ENCODE measurements at regions not wholly inside any gene's neighbourhood (a gene's known extent, or its start where the extent isn't known, plus 50 kb on each side); places are given as distances from the start of the nearest gene placed in this dataset.

DNA sequence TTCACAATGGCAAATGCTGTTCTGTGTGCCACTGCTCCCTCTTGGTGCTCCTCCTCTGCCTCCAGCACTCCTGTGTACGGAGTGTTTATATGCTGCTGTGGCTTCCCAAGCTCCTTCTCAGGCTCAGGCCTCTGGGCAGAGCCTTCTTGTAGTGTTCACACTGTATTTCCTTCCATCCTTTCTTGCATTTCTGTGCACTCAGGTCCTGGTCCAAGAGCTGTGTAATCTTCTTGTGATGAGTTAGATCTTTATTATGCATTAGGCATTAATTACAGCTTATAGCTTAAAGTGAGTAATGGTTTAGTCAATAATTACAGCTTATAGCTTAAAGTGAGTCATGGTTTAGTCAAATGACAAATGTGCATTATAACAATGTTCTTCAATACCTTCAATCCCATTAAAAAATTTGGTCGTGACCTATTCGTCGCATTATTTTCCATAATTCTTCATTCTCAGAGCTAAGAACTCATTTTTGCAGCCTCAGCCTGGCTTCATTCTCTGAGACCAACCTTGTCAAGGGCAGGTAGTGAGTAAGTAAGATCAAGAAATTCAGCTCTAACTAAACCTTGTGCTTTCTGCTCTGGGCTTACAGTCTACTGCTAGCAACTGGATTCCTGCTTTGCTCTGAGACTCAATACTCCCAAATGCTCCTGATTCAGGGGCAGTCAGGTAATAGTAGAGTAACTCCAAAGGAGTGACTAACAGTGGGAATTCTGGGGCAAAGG lies 154.5 kb upstream of the SPAG17 start:
- no peak overlapping the region for H3K4me3 ChIP-seq (replicated peaks in 1 of 3; ENCODE audit: low read depth in 2 of 3, low read length in 3 of 3)
- no peaks in the 10 kb centered on the region for H3K4me1 ChIP-seq (ENCODE audit: control insufficient read depth in 1 of 2, insufficient read depth in 2 of 2, low read length in 2 of 2)
- H4K20me1 ChIP-seq (ENCODE audit: insufficient read depth, low read length): no peaks in the 10 kb centered on the region
- H3K9me3 Mint-ChIP-seq: peaks cover 0 to 8% (median 2%) of the 10 kb centered on the region in 7 donors
- no peaks in the 10 kb centered on the region for H3K9me3 ChIP-seq (replicated peaks in 1 of 2; ENCODE audit: control insufficient read depth in 1 of 2, insufficient read depth in 1 of 2, low read length in 2 of 2)
- no peak for DNase-seq
- H3K36me3 Mint-ChIP-seq: no peaks in the 10 kb centered on the region
- H3K4me3 Mint-ChIP-seq: no peak overlapping the region
- no peaks in the 10 kb centered on the region for H3K27me3 ChIP-seq (ENCODE audit: control insufficient read depth in 2 of 2, insufficient read depth in 2 of 2, low read length in 2 of 2)
- intact Hi-C loops (cut with micrococcal nuclease): no loop called here
- H3K27ac Mint-ChIP-seq: no peak overlapping the region
- no peak overlapping the region for H3K27ac ChIP-seq (ENCODE audit: low read depth in 1 of 2, low read length in 2 of 2)
- H3K4me2 ChIP-seq (replicated peaks; ENCODE audit: extremely low read depth, low read length, poor library complexity, severe bottlenecking): no peak overlapping the region
- H3K79me2 ChIP-seq (ENCODE audit: insufficient read depth, low read length): no peaks in the 10 kb centered on the region
- H3K27me3 Mint-ChIP-seq (ENCODE audit: low read depth in 3 of 3): no peaks in the 10 kb centered on the region
- H3K9ac ChIP-seq (ENCODE audit: insufficient read depth, low read length, poor library complexity, severe bottlenecking): no peak overlapping the region
- H3K4me1 Mint-ChIP-seq: no peaks in the 10 kb centered on the region
- no peak overlapping the region for H2AFZ ChIP-seq (ENCODE audit: insufficient read depth, low read depth, low read length, poor library complexity, severe bottlenecking)
- TF ChIP-seq, protein P1, sequence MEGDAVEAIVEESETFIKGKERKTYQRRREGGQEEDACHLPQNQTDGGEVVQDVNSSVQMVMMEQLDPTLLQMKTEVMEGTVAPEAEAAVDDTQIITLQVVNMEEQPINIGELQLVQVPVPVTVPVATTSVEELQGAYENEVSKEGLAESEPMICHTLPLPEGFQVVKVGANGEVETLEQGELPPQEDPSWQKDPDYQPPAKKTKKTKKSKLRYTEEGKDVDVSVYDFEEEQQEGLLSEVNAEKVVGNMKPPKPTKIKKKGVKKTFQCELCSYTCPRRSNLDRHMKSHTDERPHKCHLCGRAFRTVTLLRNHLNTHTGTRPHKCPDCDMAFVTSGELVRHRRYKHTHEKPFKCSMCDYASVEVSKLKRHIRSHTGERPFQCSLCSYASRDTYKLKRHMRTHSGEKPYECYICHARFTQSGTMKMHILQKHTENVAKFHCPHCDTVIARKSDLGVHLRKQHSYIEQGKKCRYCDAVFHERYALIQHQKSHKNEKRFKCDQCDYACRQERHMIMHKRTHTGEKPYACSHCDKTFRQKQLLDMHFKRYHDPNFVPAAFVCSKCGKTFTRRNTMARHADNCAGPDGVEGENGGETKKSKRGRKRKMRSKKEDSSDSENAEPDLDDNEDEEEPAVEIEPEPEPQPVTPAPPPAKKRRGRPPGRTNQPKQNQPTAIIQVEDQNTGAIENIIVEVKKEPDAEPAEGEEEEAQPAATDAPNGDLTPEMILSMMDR (IDR thresholded peaks at IDR 0.05): no peak
- 67% methylated on average over 3 of the region's 4 CpGs for WGBS (ENCODE audit: insufficient coverage)
- H3K36me3 ChIP-seq (replicated peaks in 1 of 2; ENCODE audit: control insufficient read depth in 1 of 2, insufficient read depth in 2 of 2, low read length in 2 of 2): no peaks in the 10 kb centered on the region

DNA sequence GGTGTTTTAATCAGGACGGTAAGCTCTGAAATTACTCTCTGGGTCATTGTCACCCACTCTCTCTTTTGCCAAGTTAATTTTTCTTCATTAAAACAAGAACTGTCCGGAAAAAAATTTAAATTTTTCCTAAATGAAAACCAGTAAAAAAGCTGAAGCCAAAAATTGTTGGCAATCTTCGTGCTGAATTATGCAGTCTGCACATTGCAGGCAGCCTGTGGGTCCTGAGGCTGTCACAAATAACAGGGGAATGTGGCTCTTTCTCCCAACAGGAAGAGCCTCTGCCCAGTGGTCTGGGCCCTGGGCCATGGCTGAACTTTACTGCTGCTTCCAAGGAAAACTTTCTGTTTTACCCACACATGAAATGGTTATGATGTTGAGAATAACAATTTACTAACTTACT lies 153.9 kb upstream of the SPAG17 start:
- TF ChIP-seq, protein P1 (IDR thresholded peaks at IDR 0.05): no peak
- no peaks in the 10 kb centered on the region for H3K36me3 ChIP-seq (replicated peaks in 1 of 2; ENCODE audit: control insufficient read depth in 1 of 2, insufficient read depth in 2 of 2, low read length in 2 of 2)
- WGBS (ENCODE audit: insufficient coverage): 79% methylated on average over 3 of the region's 3 CpGs
- H3K9me3 ChIP-seq (replicated peaks in 1 of 2; ENCODE audit: control insufficient read depth in 1 of 2, insufficient read depth in 1 of 2, low read length in 2 of 2): no peaks in the 10 kb centered on the region
- no peak overlapping the region for H3K27ac Mint-ChIP-seq
- H3K4me3 Mint-ChIP-seq: no peak overlapping the region
- no peak overlapping the region for H3K27ac ChIP-seq (ENCODE audit: low read depth in 1 of 2, low read length in 2 of 2)
- H3K4me3 ChIP-seq (replicated peaks in 1 of 3; ENCODE audit: low read depth in 2 of 3, low read length in 3 of 3): no peak overlapping the region
- no peak overlapping the region for H3K4me2 ChIP-seq (replicated peaks; ENCODE audit: extremely low read depth, low read length, poor library complexity, severe bottlenecking)
- no peaks in the 10 kb centered on the region for H3K36me3 Mint-ChIP-seq
- peaks cover 0 to 8% (median 3%) of the 10 kb centered on the region in 7 donors for H3K9me3 Mint-ChIP-seq
- no peaks in the 10 kb centered on the region for H3K4me1 Mint-ChIP-seq
- no peaks in the 10 kb centered on the region for H4K20me1 ChIP-seq (ENCODE audit: insufficient read depth, low read length)
- no peak overlapping the region for H2AFZ ChIP-seq (ENCODE audit: insufficient read depth, low read depth, low read length, poor library complexity, severe bottlenecking)
- H3K79me2 ChIP-seq (ENCODE audit: insufficient read depth, low read length): no peaks in the 10 kb centered on the region
- DNase-seq: no peak
- H3K4me1 ChIP-seq (ENCODE audit: control insufficient read depth in 1 of 2, insufficient read depth in 2 of 2, low read length in 2 of 2): no peaks in the 10 kb centered on the region
- H3K27me3 Mint-ChIP-seq (ENCODE audit: low read depth in 3 of 3): no peaks in the 10 kb centered on the region
- no peak overlapping the region for H3K9ac ChIP-seq (ENCODE audit: insufficient read depth, low read length, poor library complexity, severe bottlenecking)
- intact Hi-C loops (cut with micrococcal nuclease): no loop called here
- no peaks in the 10 kb centered on the region for H3K27me3 ChIP-seq (ENCODE audit: control insufficient read depth in 2 of 2, insufficient read depth in 2 of 2, low read length in 2 of 2)
